WERI-Rb-1 (cell line): ENCODE measurements at regions not wholly inside any gene's neighbourhood (a gene's known extent, or its start where the extent isn't known, plus 50 kb on each side); places are given as distances from the start of the nearest gene placed in this dataset.
"Not testable (repeated sequence)": the region's sequence is repeated elsewhere in the genome, so short reads cannot be mapped to it uniquely, and the experiment has no call there.

Experiments
- DNase-seq: peaks from one replicate; pipeline ENCODE4 v3.0.0-alpha.2; 2020
- H3K27ac ChIP-seq: fragments of 250-450 bp; sonication (Bioruptor Pico); 2 replicates; pipeline ENCODE4 v1.5.1; 2020; ENCODE audit warnings: mild to moderate bottlenecking, moderate library complexity
- H3K27me3 ChIP-seq: fragments of 250-450 bp; sonication (Bioruptor Pico); 2 replicates; pipeline ENCODE4 v1.5.1; 2021; ENCODE audit warnings: mild to moderate bottlenecking, low read depth, moderate library complexity; ENCODE audit not compliant: insufficient read depth, severe bottlenecking
- H3K36me3 ChIP-seq: fragments of 250-450 bp; sonication (Bioruptor Pico); 2 replicates; pipeline ENCODE4 v1.5.1; 2020; ENCODE audit warnings: mild to moderate bottlenecking, moderate library complexity
- H3K4me3 ChIP-seq: 2 replicates; pipeline ENCODE4 v1.5.1; 2011; ENCODE audit warnings: low read depth, mild to moderate bottlenecking, control low read depth, low read length
- H3K9me3 ChIP-seq: fragments of 250-450 bp; sonication (Bioruptor Pico); 2 replicates; pipeline ENCODE4 v1.5.1; 2021; ENCODE audit warnings: mild to moderate bottlenecking, moderate library complexity; ENCODE audit not compliant: severe bottlenecking
- TF ChIP-seq, protein P1 (sequence below): IDR thresholded peaks from 2 replicates; pipeline ENCODE4 v1.5.1; 2011; ENCODE audit warnings: low read depth, mild to moderate bottlenecking, control low read depth, inconsistent platforms, low read length

DNA sequence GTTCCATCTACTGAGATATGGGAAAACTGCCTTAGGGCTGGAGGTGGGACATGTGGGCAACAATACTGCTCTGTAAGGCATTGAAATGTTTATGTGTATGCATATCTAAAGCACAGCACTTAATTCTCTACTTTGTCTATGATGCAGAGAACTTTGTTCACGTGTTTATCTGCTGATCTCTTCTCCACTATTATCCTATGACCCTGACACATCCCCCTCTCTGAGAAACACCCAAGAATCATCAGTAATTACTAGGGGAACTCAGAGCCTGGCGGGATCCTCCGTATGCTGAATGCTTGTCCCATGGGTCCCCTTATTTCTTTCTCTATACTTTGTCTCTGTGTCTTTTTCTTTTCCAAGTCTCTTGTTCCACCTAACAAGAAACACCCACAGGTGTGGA lies 63.8 kb downstream of the OR4A15 start:
- H3K36me3 ChIP-seq, DNase-seq, H3K4me3 ChIP-seq, H3K27ac ChIP-seq, H3K9me3 ChIP-seq: not testable (repeated sequence)
- peaks cover 13% of the 10 kb centered on the region for H3K27me3 ChIP-seq

DNA sequence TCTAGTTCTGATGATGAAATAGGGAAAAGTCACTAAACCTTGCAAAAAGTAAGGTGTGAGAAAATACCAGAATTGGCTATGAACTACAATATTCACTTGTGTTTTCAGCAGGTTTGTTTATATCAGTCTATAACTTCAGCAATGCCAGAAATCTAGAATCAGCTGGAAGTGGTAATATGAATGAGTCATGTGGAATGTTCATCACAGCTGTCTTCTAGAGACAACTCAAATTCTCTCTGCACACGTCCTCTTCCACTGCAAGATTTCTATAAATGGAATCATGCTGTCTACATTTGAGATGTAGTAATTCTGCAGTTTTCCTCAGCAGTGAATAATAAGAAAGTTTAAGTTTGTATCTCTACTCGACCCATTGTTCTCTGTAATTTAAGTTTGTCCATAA lies 89.9 kb downstream of the OR4A15 start:
- Histone ChIP-seq H3K9me3 (no peaks in the 10 kb centered on the region), H3K4me3 (no peak overlapping the region), H3K36me3 (no peaks in the 10 kb centered on the region), H3K27ac (no peak overlapping the region), H3K27me3 (peaks cover 9% of the 10 kb centered on the region)
- TF ChIP-seq, protein P1, sequence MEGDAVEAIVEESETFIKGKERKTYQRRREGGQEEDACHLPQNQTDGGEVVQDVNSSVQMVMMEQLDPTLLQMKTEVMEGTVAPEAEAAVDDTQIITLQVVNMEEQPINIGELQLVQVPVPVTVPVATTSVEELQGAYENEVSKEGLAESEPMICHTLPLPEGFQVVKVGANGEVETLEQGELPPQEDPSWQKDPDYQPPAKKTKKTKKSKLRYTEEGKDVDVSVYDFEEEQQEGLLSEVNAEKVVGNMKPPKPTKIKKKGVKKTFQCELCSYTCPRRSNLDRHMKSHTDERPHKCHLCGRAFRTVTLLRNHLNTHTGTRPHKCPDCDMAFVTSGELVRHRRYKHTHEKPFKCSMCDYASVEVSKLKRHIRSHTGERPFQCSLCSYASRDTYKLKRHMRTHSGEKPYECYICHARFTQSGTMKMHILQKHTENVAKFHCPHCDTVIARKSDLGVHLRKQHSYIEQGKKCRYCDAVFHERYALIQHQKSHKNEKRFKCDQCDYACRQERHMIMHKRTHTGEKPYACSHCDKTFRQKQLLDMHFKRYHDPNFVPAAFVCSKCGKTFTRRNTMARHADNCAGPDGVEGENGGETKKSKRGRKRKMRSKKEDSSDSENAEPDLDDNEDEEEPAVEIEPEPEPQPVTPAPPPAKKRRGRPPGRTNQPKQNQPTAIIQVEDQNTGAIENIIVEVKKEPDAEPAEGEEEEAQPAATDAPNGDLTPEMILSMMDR, result no peak
- no peak for DNase-seq

- not testable (repeated sequence) for DNase-seq, H3K36me3 ChIP-seq, H3K27me3 ChIP-seq, H3K4me3 ChIP-seq, H3K27ac ChIP-seq, H3K9me3 ChIP-seq
Observed at GRCh38 chr11:55459871-55460270, 92.1 kb downstream of the OR4A15 start.

DNA sequence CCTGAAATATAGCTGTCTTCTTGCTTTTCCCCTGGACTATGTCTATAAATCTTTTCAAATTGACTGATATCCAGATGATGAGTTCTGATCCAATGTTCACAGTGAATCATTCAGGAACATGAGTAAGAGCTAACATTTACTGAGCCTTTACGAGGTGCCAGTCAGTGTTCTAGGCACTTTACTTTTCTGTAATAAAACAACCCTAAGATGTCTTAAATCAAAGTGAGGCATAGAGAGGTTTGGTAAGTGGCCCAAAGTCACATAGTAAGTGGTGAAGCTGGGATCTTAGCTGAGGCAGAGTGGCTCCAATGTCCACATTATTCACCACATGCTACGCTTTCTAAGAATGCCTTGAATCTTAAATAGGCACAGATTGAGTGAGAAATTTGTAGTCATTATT lies 79.9 kb upstream of the OR4C15 start:
- Histone ChIP-seq H3K9me3 (no peaks in the 10 kb centered on the region), H3K36me3 (no peaks in the 10 kb centered on the region), H3K4me3 (no peak overlapping the region), H3K27ac (no peak overlapping the region), H3K27me3 (no peaks in the 10 kb centered on the region)
- DNase-seq, result no peak
- TF ChIP-seq, protein P1, result no peak

DNA sequence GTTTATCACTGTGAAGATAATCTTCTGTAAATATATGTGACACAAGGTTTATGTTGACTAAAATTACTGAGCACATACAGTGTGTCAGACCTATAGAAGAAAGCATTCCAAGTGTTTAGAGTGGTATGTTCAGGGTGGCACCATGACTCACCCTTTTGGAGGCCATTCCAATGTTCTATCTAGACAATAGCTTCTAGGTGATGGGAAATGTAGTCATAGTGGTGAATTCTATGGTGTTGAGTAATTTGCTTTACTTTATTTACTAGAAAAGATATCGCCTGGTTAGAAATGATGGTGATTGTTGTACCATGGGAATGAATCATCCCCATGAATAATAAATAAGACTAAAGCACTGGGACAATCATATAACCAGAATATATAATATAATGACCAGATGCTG lies 72.9 kb upstream of the OR4C15 start:
- Histone ChIP-seq H3K27me3 (no peaks in the 10 kb centered on the region), H3K4me3 (no peak overlapping the region), H3K9me3 (no peaks in the 10 kb centered on the region), H3K27ac (no peak overlapping the region), H3K36me3 (no peaks in the 10 kb centered on the region)
- TF ChIP-seq, protein P1, result no peak
- DNase-seq, result no peak

DNA sequence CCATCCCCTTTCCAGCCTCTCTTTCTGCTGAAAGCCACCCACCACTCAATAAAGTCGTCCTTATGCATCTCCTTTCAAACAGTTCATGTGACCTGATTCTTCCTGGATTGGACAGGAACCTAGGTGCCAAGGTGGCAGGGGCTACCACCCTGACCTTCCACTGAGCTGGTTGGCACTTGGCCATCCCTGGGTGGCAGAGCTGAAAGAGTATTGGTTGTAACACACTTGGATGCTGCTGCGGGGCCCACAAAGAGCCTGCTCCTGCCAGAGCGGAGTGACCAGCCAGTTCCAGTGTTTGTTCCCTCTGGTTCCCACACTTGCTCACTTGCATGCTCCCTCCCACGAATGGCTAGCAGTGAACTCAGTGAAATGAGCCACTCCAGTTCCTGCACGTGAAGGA lies 57.2 kb upstream of the OR4C15 start:
- no peak overlapping the region for H3K27ac ChIP-seq
- H3K36me3 ChIP-seq, result no peaks in the 10 kb centered on the region
- H3K9me3 ChIP-seq, result no peaks in the 10 kb centered on the region
- H3K27me3 ChIP-seq, result no peaks in the 10 kb centered on the region
- H3K4me3 ChIP-seq, result no peak overlapping the region
- TF ChIP-seq, protein P1, result no peak
- DNase-seq, result no peak

DNA sequence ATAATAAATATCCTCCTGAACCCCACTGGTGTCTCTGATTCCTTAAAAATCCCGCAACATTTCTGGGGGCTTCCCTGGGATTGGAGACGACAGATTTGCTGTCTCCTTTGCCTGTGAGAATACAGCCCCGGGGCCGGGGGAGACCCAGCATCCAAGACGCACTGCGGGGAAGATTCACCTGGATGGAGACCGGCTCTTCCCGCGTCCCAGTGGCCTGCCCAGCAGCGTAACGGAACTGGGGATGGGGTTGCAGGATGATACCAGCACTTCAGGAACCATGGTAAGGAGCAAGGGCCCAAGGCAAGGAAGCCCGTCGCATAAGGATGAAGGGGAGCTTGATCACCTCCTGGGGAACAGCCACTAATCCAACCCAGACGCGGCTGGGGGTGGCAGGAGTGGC lies 53.3 kb upstream of the OR4C15 start:
- TF ChIP-seq, protein P1, result no peak
- peaks cover 18% of the 10 kb centered on the region for H3K27me3 ChIP-seq
- DNase-seq, result no peak
- no peaks in the 10 kb centered on the region for H3K9me3 ChIP-seq
- no peaks in the 10 kb centered on the region for H3K36me3 ChIP-seq
- H3K27ac ChIP-seq, result no peak overlapping the region
- H3K4me3 ChIP-seq, result no peak overlapping the region
